ENCODE measurements at regions not wholly inside any gene's neighbourhood (a gene's known extent, or its start where the extent isn't known, plus 50 kb on each side); places are given as distances from the start of the nearest gene placed in this dataset.

DNA sequence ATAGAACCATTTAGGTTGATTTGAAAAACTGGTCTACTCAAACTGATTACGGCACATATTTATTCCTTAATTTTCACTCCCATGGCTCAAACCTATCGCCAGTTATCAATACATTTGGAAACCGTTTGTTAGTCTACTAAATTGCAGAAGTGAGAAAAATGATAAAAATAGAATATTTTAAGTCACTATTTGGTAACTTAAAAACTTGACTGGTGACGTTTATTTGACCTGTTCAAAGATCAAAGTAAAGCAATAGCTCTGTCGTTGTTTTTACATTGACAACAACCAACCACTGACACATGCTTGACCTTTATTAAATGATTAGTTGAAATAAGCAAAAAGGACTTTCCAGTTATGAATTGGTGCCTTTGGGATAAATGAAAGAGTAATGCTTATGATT lies 402.9 kb upstream of the MAP3K7 start:
- ATAC-seq, result peak; percentile 73
- RAD21 ChIA-PET (ENCODE audit: unreplicated experiment), result no interaction called here

More for the DNA sequence above, 402.9 kb upstream of the MAP3K7 start:
- Histone ChIP-seq H3K4me3 (no peak overlapping the region), H3K4me2 (ENCODE audit: control insufficient read depth, insufficient read depth) (no peak overlapping the region), H3K9ac (ENCODE audit: control insufficient read depth, insufficient read depth, low read length) (no peak overlapping the region), H2AFZ (ENCODE audit: control insufficient read depth, low read depth, low read length) (no peak overlapping the region), H3K9me3 (replicated peaks; ENCODE audit: control insufficient read depth, insufficient read depth, low read length) (no peaks in the 10 kb centered on the region), H3K79me2 (ENCODE audit: control insufficient read depth, insufficient read depth, low read length) (no peaks in the 10 kb centered on the region), H3K27ac (ENCODE audit: control insufficient read depth, insufficient read depth) (no peak overlapping the region), H3K36me3 (ENCODE audit: control insufficient read depth in 2 of 2, insufficient read depth in 2 of 2, low read length in 1 of 2) (no peaks in the 10 kb centered on the region), H4K20me1 (ENCODE audit: control insufficient read depth, insufficient read depth) (no peaks in the 10 kb centered on the region), H3K27me3 (replicated peaks in 1 of 2; ENCODE audit: control insufficient read depth in 2 of 2, insufficient read depth in 2 of 2, low read length in 1 of 2) (no peaks in the 10 kb centered on the region), H3K4me1 (ENCODE audit: control insufficient read depth, insufficient read depth, low read length) (no peaks in the 10 kb centered on the region)
- DNase-seq (ENCODE audit: low read depth, low spot score) (no peak), FAIRE-seq (no peak)
- ChIA-PET POLR2A (no interaction called here), SMC1A (ENCODE audit: uncharacterized antibody, unreplicated experiment) (interaction anchor here (1.4 kb wide), 1 partner anchor 72 kb away, joined by 3 read pairs; no protein-coding TSS in a partner anchor), CTCF (no interaction called here)
- BruUV-seq (replicated peaks), result no TSS peak
- intact Hi-C loops (cut with micrococcal nuclease; ENCODE audit: unreplicated experiment), result no loop called here
- in situ Hi-C loops (cut with MboI), result no loop called here
- WGBS (ENCODE audit: insufficient coverage, insufficient replicate concordance, low lambda C conversion rate, missing lambda C conversion rate), result 30% methylated on average over 5 of the region's 5 CpGs
- peak; percentile 35 for TF ChIP-seq MTA2 (IDR thresholded peaks at IDR 0.05; ENCODE audit: low read depth)
- TF ChIP-seq MEF2B (IDR thresholded peaks at IDR 0.05; ENCODE audit: partially characterized antibody, poor library complexity, severe bottlenecking), result peak; percentile 64
- peak; percentile 87 for TF ChIP-seq NR2F1 (conservative IDR thresholded peaks at IDR 0.05)
- no peak for TF ChIP-seq RUNX3 (IDR thresholded peaks at IDR 0.05; ENCODE audit: low read length)
- TF ChIP-seq, protein P1, sequence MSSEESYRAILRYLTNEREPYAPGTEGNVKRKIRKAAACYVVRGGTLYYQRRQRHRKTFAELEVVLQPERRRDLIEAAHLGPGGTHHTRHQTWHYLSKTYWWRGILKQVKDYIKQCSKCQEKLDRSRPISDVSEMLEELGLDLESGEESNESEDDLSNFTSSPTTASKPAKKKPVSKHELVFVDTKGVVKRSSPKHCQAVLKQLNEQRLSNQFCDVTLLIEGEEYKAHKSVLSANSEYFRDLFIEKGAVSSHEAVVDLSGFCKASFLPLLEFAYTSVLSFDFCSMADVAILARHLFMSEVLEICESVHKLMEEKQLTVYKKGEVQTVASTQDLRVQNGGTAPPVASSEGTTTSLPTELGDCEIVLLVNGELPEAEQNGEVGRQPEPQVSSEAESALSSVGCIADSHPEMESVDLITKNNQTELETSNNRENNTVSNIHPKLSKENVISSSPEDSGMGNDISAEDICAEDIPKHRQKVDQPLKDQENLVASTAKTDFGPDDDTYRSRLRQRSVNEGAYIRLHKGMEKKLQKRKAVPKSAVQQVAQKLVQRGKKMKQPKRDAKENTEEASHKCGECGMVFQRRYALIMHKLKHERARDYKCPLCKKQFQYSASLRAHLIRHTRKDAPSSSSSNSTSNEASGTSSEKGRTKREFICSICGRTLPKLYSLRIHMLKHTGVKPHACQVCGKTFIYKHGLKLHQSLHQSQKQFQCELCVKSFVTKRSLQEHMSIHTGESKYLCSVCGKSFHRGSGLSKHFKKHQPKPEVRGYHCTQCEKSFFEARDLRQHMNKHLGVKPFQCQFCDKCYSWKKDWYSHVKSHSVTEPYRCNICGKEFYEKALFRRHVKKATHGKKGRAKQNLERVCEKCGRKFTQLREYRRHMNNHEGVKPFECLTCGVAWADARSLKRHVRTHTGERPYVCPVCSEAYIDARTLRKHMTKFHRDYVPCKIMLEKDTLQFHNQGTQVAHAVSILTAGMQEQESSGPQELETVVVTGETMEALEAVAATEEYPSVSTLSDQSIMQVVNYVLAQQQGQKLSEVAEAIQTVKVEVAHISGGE (CRISPR knock-in tag; IDR thresholded peaks at IDR 0.05), result no peak
- peak; percentile 64; the same call in 1 of the 2 replicates for TF ChIP-seq SPI1 (IDR thresholded peaks at IDR 0.05; ENCODE audit: borderline replicate concordance, insufficient read depth, low read depth, low read length)
- TF ChIP-seq DPF2 (IDR thresholded peaks at IDR 0.05), result 0 out of 2 replicates have a peak, but pooled peaks have one; percentile 39
- TF ChIP-seq, protein P2, sequence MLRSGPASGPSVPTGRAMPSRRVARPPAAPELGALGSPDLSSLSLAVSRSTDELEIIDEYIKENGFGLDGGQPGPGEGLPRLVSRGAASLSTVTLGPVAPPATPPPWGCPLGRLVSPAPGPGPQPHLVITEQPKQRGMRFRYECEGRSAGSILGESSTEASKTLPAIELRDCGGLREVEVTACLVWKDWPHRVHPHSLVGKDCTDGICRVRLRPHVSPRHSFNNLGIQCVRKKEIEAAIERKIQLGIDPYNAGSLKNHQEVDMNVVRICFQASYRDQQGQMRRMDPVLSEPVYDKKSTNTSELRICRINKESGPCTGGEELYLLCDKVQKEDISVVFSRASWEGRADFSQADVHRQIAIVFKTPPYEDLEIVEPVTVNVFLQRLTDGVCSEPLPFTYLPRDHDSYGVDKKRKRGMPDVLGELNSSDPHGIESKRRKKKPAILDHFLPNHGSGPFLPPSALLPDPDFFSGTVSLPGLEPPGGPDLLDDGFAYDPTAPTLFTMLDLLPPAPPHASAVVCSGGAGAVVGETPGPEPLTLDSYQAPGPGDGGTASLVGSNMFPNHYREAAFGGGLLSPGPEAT (IDR thresholded peaks at IDR 0.05; ENCODE audit: low read depth), result 0 out of 2 replicates have a peak, but pooled peaks have one; percentile 23

Data from GM12878 (cell line).